Tibial nerve (tissue), 3 donors: ENCODE measurements at regions not wholly inside any gene's neighbourhood (a gene's known extent, or its start where the extent isn't known, plus 50 kb on each side); places are given as distances from the start of the nearest gene placed in this dataset.

Experiments used
- POLR2A ChIP-seq, 2 donors: fragments of 450-650 bp; IDR thresholded peaks; one replicate each; pipeline ENCODE4 v1.6.1; 2017; ENCODE audit warnings: antibody characterized with exemption in 2 of 2, mild to moderate bottlenecking in 2 of 2, moderate library complexity in 2 of 2
- TF ChIP-seq, protein P1 (sequence below), 5 experiments: fragments of 200-600 bp in 3 of 5; fragments of 450-650 bp in 2 of 5; sonication (generic) in 3 of 5; IDR thresholded peaks; one replicate each; pipeline ENCODE4 v1.5.1; 2016 to 2019; ENCODE audit warnings: antibody characterized with exemption in 5 of 5, mild to moderate bottlenecking in 3 of 5, moderate library complexity in 2 of 5

DNA sequence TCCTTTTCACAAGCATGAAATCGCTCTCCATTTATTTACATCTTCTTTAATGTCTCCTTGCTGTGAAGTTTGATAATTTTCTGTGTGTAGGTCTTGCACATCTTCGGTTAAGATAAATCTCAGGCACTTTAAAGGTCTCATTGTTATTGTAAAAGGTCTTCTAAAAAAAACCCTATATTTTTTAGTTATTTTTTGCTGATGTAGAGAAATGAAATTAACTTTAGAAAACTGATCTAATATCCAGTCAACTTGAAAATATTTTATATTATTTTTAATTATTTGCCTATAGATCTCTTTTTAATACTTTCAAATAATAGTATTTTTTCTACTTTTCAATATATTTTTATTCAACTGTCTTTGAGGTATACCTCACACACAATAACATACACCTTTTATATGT lies 169.4 kb downstream of the INSIG2 start:
- TF ChIP-seq, protein P1, sequence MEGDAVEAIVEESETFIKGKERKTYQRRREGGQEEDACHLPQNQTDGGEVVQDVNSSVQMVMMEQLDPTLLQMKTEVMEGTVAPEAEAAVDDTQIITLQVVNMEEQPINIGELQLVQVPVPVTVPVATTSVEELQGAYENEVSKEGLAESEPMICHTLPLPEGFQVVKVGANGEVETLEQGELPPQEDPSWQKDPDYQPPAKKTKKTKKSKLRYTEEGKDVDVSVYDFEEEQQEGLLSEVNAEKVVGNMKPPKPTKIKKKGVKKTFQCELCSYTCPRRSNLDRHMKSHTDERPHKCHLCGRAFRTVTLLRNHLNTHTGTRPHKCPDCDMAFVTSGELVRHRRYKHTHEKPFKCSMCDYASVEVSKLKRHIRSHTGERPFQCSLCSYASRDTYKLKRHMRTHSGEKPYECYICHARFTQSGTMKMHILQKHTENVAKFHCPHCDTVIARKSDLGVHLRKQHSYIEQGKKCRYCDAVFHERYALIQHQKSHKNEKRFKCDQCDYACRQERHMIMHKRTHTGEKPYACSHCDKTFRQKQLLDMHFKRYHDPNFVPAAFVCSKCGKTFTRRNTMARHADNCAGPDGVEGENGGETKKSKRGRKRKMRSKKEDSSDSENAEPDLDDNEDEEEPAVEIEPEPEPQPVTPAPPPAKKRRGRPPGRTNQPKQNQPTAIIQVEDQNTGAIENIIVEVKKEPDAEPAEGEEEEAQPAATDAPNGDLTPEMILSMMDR (IDR thresholded peaks at IDR 0.05): no peak
- no peak for TF ChIP-seq POLR2A (IDR thresholded peaks at IDR 0.05)
